ENCODE measurements at regions not wholly inside any gene's neighbourhood (a gene's known extent, or its start where the extent isn't known, plus 50 kb on each side); places are given as distances from the start of the nearest gene placed in this dataset.
A peak's percentile ranks its signal among the peaks of the same experiment; 100 is the strongest.
"Not testable (repeated sequence)": the region's sequence is repeated elsewhere in the genome, so short reads cannot be mapped to it uniquely, and the experiment has no call there.

DNA sequence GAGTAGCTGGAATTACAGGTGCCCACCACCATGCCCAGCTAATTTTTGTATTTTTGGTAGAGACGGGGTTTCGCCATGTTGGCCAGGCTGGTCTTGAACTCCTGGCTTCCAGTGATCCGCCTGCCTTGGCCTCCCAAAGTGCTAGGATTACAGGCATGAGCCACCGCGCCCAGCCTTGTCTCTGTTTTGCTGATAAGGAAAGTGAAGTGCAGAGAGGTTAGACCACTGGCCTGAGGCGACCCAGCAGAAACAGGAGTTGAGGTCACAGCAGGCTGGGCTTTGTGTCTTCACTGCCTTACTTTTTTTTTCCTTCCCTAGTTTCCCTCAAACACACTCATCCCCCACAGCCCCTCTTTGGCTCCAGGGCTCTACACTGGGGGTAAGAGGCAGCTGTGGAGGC is 93.0 kb upstream of the CIBAR2 start:
- DNase-seq = not testable (repeated sequence)

- DNase-seq = no peak
These were observed 93.6 kb upstream of the CIBAR2 start for GRCh38 chr16:85205747-85206471.

- no peak for DNase-seq
These were observed 94.4 kb upstream of the CIBAR2 start for GRCh38 chr16:85206472-85207356.

DNA sequence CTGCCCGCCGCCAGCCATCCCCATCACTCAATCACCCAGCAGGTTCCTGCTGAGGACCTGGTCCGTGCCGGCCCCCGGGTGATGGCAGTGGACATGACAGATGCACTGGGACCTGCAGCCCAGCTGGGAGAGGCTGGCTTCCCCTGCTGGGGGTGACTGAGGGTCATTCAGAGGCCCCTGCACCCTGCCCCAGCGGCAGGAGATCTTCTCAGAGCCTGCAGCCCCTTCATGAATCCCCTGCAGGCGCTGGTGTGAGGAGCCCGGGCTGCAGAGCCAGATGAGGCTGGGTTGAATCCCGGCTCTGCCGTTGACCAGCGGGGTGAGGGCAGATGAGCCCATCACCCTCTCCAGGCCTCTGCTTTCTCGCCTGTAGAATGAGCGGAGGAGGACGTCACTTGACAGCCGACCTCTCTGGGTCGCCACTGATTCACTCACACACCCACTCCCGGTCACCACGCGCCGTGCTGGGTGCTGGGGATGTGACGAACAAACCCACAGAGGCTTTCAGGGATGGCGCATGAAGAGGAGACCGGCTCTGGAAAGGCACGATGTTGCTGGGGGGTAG is 95.2 kb upstream of the CIBAR2 start:
- no peak for DNase-seq

DNA sequence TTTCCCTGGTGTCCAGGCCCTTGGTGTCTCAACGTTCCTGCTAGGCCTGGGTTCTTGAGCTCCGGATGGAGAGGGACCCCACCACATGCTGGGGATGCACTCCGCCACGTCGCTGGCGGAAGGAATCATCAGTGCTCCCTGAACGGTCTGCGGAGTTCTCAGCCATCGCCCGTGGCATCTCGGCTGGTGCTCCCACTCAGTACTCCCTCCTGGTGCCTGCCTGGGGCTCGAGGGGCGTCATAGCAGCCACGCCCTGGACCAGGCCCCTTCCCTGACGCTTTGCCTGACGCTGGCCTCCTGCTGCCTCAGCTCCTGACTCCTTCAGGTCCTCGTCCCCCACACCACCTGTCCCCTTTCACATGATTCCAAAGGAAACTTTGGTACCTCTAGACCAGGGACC is 95.9 kb upstream of the CIBAR2 start:
- DNase-seq = no peak

DNA sequence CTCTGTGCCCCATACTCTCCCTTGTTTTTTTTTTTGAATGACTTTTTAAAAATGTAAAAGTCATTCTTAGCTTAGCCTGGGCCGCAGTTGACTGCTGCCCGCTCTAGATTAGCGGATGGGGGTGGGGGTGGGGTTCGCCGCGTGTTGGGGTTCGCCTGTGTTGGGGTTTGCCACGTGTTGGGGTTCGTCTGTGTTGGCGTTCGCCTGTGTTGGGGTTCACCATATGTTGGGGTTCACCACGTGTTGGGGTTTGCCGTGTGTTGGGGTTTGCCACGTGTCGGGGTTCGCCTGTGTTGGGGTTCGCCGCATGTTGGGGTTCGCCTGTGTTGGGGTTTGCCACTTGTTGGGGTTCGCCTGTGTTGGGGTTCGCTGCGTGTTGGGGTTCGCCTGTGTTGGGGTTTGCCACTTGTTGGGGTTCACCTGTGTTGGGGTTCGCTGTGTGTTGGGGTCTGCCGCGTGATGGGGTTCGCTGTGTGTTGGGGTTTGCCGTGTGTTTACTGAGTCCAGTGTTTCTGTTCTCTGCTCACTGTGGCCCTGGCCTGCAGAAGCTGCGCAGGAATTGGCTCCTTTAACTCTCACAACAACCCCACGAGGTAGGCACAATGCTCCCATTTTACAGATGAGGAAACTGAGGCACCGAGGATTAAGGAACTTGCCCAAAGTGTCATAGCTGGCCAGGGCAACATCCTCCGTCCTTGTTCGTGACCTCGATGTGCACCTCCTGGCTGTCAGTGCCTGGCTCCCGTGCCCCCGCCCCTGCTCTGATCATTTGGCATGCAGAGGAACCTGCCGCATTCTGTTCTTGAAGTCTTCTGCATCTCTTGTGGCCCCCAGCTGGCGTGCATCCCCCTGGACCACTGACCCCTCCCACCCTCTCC is 96.6 kb upstream of the CIBAR2 start:
- no peak for DNase-seq

DNA sequence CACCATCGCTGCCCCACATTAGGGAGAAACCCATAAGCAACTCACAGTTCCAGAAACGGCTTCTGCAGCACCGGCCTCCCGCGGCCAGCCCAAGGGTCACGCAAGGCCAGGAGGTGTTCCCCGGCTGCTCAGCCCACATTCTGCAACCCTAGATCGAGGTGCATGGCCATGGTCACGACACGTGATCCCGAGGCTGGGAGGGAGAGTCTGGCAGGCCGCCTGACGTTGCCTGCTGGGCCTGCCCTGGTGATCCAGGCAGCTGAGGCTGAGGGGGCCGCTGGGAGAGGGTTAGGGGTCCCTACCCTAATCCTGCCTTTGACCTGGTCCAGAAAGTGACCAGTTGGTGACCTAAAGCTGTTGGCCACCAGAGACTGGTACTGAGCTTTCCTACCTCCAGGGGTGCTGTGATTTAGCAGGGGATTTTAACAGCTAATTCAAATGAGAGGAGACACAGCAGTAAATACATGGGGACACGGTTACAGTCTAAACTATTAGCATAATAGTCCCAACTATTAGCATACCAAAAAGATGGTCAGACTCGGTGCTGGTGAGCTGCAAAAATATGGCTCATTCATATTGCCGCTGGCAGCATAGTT is 97.4 kb upstream of the CIBAR2 start:
- no peak for DNase-seq

DNA sequence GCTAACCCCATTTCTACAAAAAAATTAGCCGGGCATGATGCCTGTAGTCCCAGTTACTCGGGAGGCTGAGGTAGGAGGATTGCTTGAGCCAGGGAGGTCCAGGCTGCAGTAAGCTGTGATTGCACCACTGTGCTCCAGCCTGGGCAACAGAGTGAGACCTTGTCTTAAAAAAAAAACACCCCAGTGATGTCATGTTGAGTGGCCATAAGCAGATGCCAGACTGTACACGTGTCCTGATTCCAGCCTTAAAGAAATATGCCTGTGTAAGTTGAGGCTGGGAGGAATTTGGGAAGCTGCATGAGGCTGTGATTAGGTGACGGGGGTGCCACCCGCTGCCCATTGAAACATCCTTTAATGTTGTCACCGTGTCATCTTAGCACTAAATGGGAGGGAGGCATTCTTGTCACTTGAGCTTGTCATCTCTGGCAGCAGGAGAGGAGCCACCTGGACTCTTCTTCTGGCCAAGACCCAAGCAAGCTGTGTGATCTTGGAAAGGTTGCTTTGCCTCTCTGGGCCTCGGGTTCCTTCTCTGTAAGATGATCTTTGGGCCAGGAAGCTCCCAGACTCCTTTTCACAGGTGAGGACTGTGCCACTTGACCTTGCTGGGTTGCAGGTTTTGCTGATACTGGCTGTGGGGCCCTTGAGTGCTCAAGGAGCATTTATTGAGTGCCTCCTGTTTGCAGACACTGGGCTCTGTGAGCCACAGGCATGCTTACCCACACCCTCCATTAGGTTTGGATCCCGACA is 98.3 kb upstream of the CIBAR2 start:
- no peak for DNase-seq

GRCh38 chr16:85211271-85211801 is 99.1 kb upstream of the CIBAR2 start:
- DNase-seq = no peak

DNA sequence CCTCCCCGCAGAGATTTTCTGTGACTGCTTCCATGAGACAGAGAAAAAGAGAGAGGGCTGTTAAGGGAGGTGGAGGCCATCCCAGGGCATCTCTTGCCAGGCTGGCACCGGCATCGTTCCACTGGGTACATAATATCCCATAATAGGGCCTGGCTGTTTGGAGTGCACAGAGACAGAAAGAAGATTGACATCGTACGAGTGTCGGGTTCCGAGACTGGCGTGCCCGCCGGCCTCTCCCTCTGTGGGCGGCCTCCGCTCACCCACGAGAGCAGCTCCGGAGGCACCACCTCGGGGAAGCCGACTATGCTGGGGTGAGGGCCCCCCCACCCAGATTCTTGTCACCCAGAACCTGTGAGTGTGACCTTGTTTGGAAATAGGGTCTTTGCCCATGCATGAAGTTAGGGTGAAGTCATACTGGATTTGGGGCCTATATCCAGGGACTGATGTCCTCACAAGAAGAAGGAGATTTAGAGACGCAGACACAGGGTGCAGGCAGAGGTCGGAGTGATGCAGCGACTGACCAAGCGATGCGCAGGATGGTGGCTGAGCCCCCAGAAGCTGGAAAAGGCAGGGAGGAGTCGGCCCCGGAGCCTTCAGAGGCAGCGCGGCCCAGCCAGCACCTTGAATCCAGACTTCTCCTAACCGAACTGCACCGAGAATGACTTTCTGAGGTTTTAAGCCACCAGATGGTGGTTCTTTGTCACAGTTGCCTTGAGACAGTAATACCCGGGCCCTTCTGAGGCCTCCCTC is 101.8 kb upstream of the CIBAR2 start:
- no peak for DNase-seq

DNA sequence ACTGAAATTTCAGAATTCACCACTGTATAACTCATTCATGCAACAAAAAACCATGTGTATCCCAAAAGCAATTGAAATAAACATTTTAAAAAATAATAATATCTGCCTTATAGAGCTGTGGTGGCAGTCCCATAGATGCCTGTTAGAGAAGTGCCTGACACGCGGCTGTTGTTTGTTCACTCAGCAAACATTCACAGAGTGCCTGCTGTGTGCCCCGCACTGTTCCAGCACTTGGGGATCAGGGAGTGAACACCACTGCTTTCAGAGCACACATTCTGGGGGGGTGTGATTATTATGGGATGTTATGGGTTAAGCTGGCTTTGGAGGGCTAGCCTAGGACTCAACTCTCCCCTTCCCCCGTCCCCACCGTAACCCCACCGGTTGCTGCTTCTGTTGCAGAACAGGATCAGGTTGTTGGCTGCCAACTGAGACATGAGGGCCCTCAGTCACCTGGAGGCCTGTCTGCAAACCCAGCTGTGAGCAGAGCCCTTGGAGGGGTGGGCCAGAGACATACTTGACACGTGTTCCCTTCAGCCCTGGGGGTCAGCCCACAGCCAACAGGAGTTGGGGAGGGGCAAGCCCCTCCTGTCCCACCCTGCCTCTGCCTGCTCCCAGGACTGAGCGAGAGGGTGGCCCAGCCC is 103.3 kb upstream of the CIBAR2 start:
- no peak for DNase-seq

- peak; percentile 39 for DNase-seq
These were observed 104.5 kb upstream of the CIBAR2 start for GRCh38 chr16:85216522-85217375.

GRCh38 chr16:85220125-85220839 is 108.0 kb upstream of the CIBAR2 start:
- peak; percentile 97 for DNase-seq

DNA sequence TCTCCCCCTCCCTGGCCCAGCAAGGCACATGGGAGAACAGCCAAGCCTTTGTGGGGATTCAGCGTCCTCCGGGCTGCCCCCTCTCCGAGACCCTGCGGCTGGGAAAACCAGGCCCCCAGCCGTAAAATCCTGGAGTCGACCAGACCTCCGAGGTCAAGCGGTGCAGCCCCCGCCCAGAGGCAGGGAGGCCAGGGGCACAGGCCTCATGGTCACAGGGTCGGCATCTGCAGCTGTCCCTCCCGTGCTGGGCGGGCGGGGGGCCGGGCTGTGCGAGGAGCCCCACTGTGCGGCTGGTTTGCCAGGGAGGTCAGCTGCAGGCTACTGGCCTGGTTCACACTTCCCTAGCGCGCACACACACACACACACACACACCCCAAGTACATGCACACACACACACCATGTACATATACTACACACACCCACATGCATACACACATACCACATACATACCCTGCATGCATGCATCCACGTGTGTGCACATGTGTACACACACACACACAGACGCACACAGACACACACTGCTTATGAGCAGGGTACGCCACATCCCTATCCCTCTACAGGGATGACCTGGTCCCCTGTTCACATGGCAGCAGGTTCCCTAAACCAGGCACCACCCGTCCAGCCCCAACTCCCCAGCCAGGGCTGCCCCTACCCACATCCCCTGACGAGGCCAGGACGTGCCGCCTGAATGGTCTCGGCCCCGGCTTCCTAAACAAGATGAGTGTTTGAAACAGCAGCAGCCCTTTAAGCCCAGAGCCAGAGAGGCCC is 108.9 kb upstream of the CIBAR2 start:
- no peak for DNase-seq

DNA sequence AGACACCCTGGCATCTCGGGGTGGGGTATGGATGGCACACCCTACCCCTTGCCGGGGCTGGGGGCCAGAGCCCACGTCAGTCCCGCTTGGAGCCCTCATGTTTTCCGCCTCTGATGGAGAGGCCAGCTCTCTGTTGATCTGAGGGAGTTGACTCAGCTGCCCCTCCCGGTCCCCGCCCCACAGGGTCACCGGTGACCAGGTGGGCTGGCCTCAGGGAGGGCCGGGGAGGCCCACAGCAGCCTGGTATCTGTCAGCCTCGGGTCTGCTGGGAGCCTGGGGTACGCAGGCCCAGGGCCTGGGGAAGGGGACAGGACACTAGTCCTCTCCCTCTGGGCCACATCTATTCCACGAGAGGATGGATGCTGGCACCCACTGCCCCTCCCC is 109.5 kb upstream of the CIBAR2 start:
- no peak for DNase-seq

DNA sequence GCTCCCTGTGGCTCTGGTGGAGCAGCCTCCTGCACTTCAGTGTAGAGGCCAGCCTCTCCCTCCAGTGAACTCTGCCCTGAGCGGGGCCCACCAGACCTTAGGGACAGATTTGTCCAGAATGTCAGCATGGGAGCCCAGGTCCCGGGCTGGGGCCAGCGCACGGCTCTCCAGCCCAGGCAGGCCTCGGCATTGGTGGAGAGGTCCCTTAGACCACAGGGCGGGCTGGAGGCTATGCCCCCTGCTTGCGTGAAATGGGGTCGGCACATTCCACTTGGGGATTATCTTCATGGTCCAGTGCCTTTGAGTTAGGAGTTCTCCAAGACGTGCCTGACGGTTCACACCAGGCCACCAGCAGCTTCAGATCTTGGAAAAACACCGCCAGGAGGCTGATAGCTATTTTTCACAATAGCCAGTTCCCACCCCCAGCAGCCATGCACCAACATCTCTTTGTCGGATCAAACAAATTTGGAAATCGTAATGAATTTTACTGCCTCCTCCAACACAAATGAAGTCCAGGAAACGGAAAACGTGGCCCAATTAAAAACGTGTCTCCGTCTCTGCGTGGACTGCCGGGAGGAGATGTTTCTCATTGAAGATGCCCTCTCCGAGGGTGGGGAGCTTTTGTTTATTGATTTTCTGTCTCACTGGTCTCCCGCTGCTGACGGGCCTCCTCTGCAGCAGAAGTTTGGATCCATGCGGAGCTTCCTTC is 110.0 kb upstream of the CIBAR2 start:
- DNase-seq = peak; percentile 19

GRCh38 chr16:85225257-85225656 is 113.0 kb upstream of the CIBAR2 start:
- no peak for DNase-seq
